ENCODE measurements at regions not wholly inside any gene's neighbourhood (a gene's known extent, or its start where the extent isn't known, plus 50 kb on each side); places are given as distances from the start of the nearest gene placed in this dataset.

GRCh38 chr9:28234894-28235277, 661.6 kb upstream of the C9orf72 start:
- no peak for TF ChIP-seq CTCF (IDR thresholded peaks at IDR 0.05; ENCODE audit: low read depth, low read length)
- H3K36me3 ChIP-seq: no peaks in the 10 kb centered on the region
- H3K27me3 ChIP-seq: no peaks in the 10 kb centered on the region
- no peaks in the 10 kb centered on the region for H3K9me3 ChIP-seq
- no peak for DNase-seq
- H3K4me1 ChIP-seq: no peaks in the 10 kb centered on the region; the same call in 1 of the 2 replicates
- H3K4me3 ChIP-seq (ENCODE audit: low read depth, low read length): no peak overlapping the region

GRCh38 chr9:28249424-28249823, 676.1 kb upstream of the C9orf72 start:
- no peak for DNase-seq
- TF ChIP-seq CTCF (IDR thresholded peaks at IDR 0.05; ENCODE audit: low read depth, low read length): no peak
- Histone ChIP-seq H3K9me3 (no peaks in the 10 kb centered on the region), H3K27me3 (no peaks in the 10 kb centered on the region), H3K4me3 (ENCODE audit: low read depth, low read length) (no peak overlapping the region), H3K4me1 (no peaks in the 10 kb centered on the region), H3K36me3 (no peaks in the 10 kb centered on the region)

- H3K4me3 ChIP-seq (ENCODE audit: low read depth, low read length): no peak overlapping the region
- no peaks in the 10 kb centered on the region for H3K4me1 ChIP-seq
- no peaks in the 10 kb centered on the region for H3K27me3 ChIP-seq
- TF ChIP-seq CTCF (IDR thresholded peaks at IDR 0.05; ENCODE audit: low read depth, low read length): no peak
- no peaks in the 10 kb centered on the region for H3K9me3 ChIP-seq
- no peak for DNase-seq
- no peaks in the 10 kb centered on the region for H3K36me3 ChIP-seq
Observed at GRCh38 chr9:28255174-28255573, 681.9 kb upstream of the C9orf72 start.

- H3K9me3 ChIP-seq: no peaks in the 10 kb centered on the region
- DNase-seq: no peak
- H3K4me3 ChIP-seq (ENCODE audit: low read depth, low read length): no peak overlapping the region
- no peak for TF ChIP-seq CTCF (IDR thresholded peaks at IDR 0.05; ENCODE audit: low read depth, low read length)
- no peaks in the 10 kb centered on the region for H3K27me3 ChIP-seq
- no peaks in the 10 kb centered on the region for H3K4me1 ChIP-seq
- no peaks in the 10 kb centered on the region for H3K36me3 ChIP-seq
Observed at GRCh38 chr9:28260330-28260729, 687.0 kb upstream of the C9orf72 start.

DNA sequence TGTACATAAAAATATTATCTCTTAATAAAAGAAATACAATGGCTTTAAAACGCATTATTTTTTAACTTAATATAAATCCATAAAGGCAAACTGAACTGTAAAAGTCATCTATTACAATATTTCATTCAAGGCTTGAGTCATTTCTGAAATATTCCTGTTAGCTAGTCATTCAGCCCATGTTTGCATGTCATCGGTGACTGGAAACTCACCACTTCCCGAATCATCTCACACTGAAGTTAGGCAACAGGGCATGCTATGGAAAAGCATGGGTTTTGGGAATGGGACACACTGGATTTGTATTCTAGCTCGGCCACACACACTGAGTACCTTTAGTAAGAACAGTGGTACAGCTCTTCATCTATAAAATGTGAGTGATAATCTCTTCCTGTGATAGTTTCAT, 691.1 kb upstream of the C9orf72 start:
- no peak for TF ChIP-seq CTCF (IDR thresholded peaks at IDR 0.05; ENCODE audit: low read depth, low read length)
- Histone ChIP-seq H3K4me3 (ENCODE audit: low read depth, low read length) (no peak overlapping the region), H3K36me3 (no peaks in the 10 kb centered on the region), H3K4me1 (no peaks in the 10 kb centered on the region), H3K9me3 (no peaks in the 10 kb centered on the region), H3K27me3 (no peaks in the 10 kb centered on the region)
- no peak for DNase-seq

DNA sequence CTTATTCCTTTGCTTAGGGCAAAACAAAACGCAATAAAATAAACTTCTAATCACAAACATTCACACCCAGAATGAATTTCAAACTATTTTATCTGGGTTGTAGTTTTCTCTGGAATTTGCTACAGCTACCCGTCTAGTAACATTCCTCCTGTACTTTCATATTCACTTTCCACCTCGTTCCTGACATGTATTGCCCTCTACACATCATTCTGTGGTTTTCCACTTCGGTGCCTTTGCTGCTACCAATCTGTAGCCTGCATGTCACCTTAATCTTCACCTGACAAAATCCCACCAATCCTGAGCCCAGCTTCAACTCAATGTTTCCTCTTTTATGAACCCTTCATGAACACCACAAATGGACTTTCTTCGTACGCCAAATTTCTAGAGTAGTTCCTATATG, 694.1 kb upstream of the C9orf72 start:
- DNase-seq: no peak
- TF ChIP-seq CTCF (IDR thresholded peaks at IDR 0.05; ENCODE audit: low read depth, low read length): no peak
- Histone ChIP-seq H3K4me1 (no peaks in the 10 kb centered on the region), H3K36me3 (no peaks in the 10 kb centered on the region), H3K9me3 (no peaks in the 10 kb centered on the region), H3K4me3 (ENCODE audit: low read depth, low read length) (no peak overlapping the region), H3K27me3 (no peaks in the 10 kb centered on the region)
